Activated B cell treated with CpG ODN at 0.5 μM for 24 hours (primary cell): ENCODE measurements at regions not wholly inside any gene's neighbourhood (a gene's known extent, or its start where the extent isn't known, plus 50 kb on each side); places are given as distances from the start of the nearest gene placed in this dataset.
"Not testable (repeated sequence)": the region's sequence is repeated elsewhere in the genome, so short reads cannot be mapped to it uniquely, and the experiment has no call there.

Experiments
- ATAC-seq: fragments of 200-7000 bp; cut with Tn5 transposase; one replicate; pipeline ENCODE4 v1.10.0; 2021; ENCODE audit warnings: low read depth, mild to moderate bottlenecking, moderate library complexity
- CTCF ChIA-PET: fragments of 350-600 bp; sonication (Branson Sonifier 250); formaldehyde crosslinking; loops from one replicate; lab custom pipeline; 2021; ENCODE audit warnings: antibody characterized with exemption; lab: Charles Lee
- POLR2A ChIA-PET: fragments of 350-600 bp; sonication (Branson Sonifier 250); formaldehyde crosslinking; loops from one replicate; lab custom pipeline; 2021; ENCODE audit warnings: antibody characterized with exemption; lab: Charles Lee
- DNase-seq: peaks from one replicate; pipeline ENCODE4 v3.0.0; 2022
- H3K27ac Mint-ChIP-seq: one replicate; pipeline ENCODE4 v1.8.0; 2020; ENCODE audit warnings: mixed read lengths
- H3K27me3 Mint-ChIP-seq: one replicate; pipeline ENCODE4 v1.8.0; 2021; ENCODE audit warnings: mixed read lengths
- H3K36me3 Mint-ChIP-seq: one replicate; pipeline ENCODE4 v1.8.0; 2021; ENCODE audit warnings: low read depth, mixed read lengths
- H3K4me1 Mint-ChIP-seq: one replicate; pipeline ENCODE4 v1.8.0; 2021; ENCODE audit warnings: mixed read lengths
- H3K4me3 Mint-ChIP-seq: one replicate; pipeline ENCODE4 v1.8.0; 2020; ENCODE audit warnings: mild to moderate bottlenecking, mixed read lengths
- H3K9me3 Mint-ChIP-seq: one replicate; pipeline ENCODE4 v1.8.0; 2020; ENCODE audit warnings: mixed read lengths
- intact Hi-C: fragments of 100-400 bp; cut with micrococcal nuclease; formaldehyde crosslinking; loops from one replicate; pipeline ENCODE4 v1.15.1; 2024
- TF ChIP-seq, protein P1 (sequence below): fragments of 200-600 bp; IDR thresholded peaks from one replicate; pipeline ENCODE4 v1.8.0; 2022; ENCODE audit warnings: antibody characterized with exemption, mild to moderate bottlenecking

GRCh38 chr6:146925846-146926245, 278.4 kb upstream of the STXBP5 start:
- CTCF ChIA-PET: no interaction called here
- Mint-ChIP-seq H3K27ac (no peak overlapping the region), H3K4me1 (no peaks in the 10 kb centered on the region), H3K27me3 (no peaks in the 10 kb centered on the region), H3K36me3 (no peaks in the 10 kb centered on the region), H3K4me3 (no peak overlapping the region), H3K9me3 (no peaks in the 10 kb centered on the region)
- POLR2A ChIA-PET: no interaction called here
- ATAC-seq (no peak), DNase-seq (no peak)
- TF ChIP-seq, protein P1, sequence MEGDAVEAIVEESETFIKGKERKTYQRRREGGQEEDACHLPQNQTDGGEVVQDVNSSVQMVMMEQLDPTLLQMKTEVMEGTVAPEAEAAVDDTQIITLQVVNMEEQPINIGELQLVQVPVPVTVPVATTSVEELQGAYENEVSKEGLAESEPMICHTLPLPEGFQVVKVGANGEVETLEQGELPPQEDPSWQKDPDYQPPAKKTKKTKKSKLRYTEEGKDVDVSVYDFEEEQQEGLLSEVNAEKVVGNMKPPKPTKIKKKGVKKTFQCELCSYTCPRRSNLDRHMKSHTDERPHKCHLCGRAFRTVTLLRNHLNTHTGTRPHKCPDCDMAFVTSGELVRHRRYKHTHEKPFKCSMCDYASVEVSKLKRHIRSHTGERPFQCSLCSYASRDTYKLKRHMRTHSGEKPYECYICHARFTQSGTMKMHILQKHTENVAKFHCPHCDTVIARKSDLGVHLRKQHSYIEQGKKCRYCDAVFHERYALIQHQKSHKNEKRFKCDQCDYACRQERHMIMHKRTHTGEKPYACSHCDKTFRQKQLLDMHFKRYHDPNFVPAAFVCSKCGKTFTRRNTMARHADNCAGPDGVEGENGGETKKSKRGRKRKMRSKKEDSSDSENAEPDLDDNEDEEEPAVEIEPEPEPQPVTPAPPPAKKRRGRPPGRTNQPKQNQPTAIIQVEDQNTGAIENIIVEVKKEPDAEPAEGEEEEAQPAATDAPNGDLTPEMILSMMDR: no peak
- intact Hi-C loops: no loop called here

DNA sequence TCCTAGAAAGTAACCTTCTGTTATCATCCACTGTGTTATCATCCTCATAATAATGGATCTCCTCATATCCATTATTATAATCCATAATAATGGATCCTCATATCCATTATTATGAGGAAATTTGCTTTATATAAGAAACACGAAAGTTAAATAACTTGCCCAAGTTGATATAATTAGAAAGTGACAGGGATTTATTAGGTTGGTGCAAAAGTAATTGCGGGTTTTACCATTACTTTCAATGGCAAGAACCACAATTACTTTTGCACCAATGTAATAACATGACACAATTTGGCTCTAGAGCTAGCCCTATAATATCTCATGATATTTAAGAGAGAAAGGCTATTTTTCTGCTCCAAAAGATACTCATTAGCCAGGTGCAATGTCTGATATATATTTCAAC, 275.7 kb upstream of the STXBP5 start:
- no peaks in the 10 kb centered on the region for H3K9me3 Mint-ChIP-seq
- no peak overlapping the region for H3K27ac Mint-ChIP-seq
- DNase-seq (no peak), ATAC-seq (no peak)
- H3K36me3 Mint-ChIP-seq: no peaks in the 10 kb centered on the region
- POLR2A ChIA-PET: no interaction called here
- no peaks in the 10 kb centered on the region for H3K27me3 Mint-ChIP-seq
- no peak overlapping the region for H3K4me3 Mint-ChIP-seq
- CTCF ChIA-PET: no interaction called here
- no peaks in the 10 kb centered on the region for H3K4me1 Mint-ChIP-seq
- intact Hi-C loops: no loop called here
- TF ChIP-seq, protein P1: no peak

- ATAC-seq: no peak
- Mint-ChIP-seq H3K27ac (no peak overlapping the region), H3K4me1 (no peaks in the 10 kb centered on the region), H3K4me3 (no peak overlapping the region), H3K27me3 (no peaks in the 10 kb centered on the region), H3K9me3 (no peaks in the 10 kb centered on the region), H3K36me3 (no peaks in the 10 kb centered on the region)
- TF ChIP-seq, protein P1: no peak
- ChIA-PET POLR2A (no interaction called here), CTCF (no interaction called here)
- no peak for DNase-seq
- intact Hi-C loops: no loop called here
Observed at GRCh38 chr6:146931214-146931613, 273.0 kb upstream of the STXBP5 start.

DNA sequence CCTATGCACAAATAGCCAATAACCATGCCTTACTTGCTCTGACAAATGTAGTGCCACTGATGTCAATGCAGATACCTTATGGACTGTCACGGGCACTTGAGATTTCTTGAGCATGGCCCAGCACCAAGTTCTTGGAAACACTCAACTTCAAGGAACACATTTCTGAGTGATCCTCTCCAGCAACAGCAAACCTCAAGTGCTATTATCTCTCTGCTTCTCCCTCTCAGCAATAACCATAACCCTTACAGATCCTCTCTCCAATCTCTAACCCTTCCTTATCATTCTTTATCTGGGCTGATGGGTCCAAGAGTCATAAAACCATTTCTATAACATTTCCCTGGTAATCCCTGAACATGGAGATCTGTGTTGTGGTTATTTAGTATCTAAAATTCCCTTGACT, 266.9 kb upstream of the STXBP5 start:
- POLR2A ChIA-PET: no interaction called here
- TF ChIP-seq, protein P1: no peak
- no peak overlapping the region for H3K27ac Mint-ChIP-seq
- no peak overlapping the region for H3K4me3 Mint-ChIP-seq
- H3K27me3 Mint-ChIP-seq: no peaks in the 10 kb centered on the region
- H3K36me3 Mint-ChIP-seq: no peaks in the 10 kb centered on the region
- intact Hi-C loops: no loop called here
- ATAC-seq (no peak), DNase-seq (no peak)
- no peaks in the 10 kb centered on the region for H3K4me1 Mint-ChIP-seq
- H3K9me3 Mint-ChIP-seq: peaks cover 5% of the 10 kb centered on the region
- CTCF ChIA-PET: no interaction called here

- ATAC-seq (no peak), DNase-seq (no peak)
- TF ChIP-seq, protein P1: no peak
- Mint-ChIP-seq H3K27me3 (no peaks in the 10 kb centered on the region), H3K4me3 (no peak overlapping the region), H3K27ac (no peak overlapping the region), H3K36me3 (no peaks in the 10 kb centered on the region), H3K9me3 (peaks cover 5% of the 10 kb centered on the region), H3K4me1 (no peaks in the 10 kb centered on the region)
- ChIA-PET CTCF (no interaction called here), POLR2A (no interaction called here)
- intact Hi-C loops: no loop called here
Observed at GRCh38 chr6:146938266-146938665, 266.0 kb upstream of the STXBP5 start.

GRCh38 chr6:146939456-146939855, 264.8 kb upstream of the STXBP5 start:
- DNase-seq, POLR2A ChIA-PET, H3K9me3 Mint-ChIP-seq, H3K27ac Mint-ChIP-seq, H3K27me3 Mint-ChIP-seq, H3K4me1 Mint-ChIP-seq, H3K36me3 Mint-ChIP-seq, CTCF ChIA-PET, intact Hi-C loops, ATAC-seq, H3K4me3 Mint-ChIP-seq: not testable (repeated sequence)
